ENCODE measurements at regions not wholly inside any gene's neighbourhood (a gene's known extent, or its start where the extent isn't known, plus 50 kb on each side); places are given as distances from the start of the nearest gene placed in this dataset.

GRCh38 chr15:96687388-96688107, 357.0 kb downstream of the NR2F2 start:
- TF ChIP-seq EGR1 (IDR thresholded peaks at IDR 0.05): no peak
- TF ChIP-seq ZBTB7A (IDR thresholded peaks at IDR 0.05; ENCODE audit: low read depth): no peak
- TF ChIP-seq FOXM1 (IDR thresholded peaks at IDR 0.05; ENCODE audit: borderline replicate concordance, low read depth): no peak
- TF ChIP-seq CREB1 (IDR thresholded peaks at IDR 0.05; ENCODE audit: low read depth): no peak
